ENCODE measurements at regions not wholly inside any gene's neighbourhood (a gene's known extent, or its start where the extent isn't known, plus 50 kb on each side); places are given as distances from the start of the nearest gene placed in this dataset.

DNA sequence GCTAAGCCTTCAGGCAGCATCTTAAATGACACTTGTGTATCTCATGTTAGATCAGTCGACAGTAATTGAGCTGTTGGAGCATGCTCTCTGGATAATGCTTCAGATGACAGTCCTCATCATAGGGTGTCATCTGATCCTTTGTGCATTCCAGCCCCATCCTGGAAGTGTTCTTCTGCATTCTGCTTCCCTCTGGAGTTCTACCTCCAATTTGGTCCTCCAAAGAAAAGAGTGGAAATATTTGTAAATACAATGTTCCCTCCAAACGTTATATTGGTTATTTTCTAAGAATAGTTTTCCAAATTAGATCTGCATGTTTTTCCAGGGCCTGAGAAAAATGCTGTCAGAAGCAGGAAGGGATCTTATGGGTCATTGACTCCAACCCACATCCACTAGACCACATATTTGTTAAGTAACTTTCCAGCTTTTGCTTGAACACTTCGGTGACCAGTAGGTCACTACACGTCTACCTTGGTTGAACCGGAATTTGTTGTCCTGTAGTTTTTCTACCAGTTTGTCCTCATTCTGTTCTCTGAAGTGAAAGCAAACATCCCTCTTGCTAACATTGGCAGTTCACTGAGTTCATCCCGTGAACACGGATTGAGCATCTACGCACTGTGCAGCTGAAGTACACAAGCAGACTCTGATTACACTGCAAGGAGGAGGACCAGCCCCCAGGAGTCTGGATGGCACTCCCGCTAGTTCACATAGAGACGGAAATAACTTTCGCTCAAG lies 136.0 kb downstream of the TLR5 start:
- TF ChIP-seq, protein P1, sequence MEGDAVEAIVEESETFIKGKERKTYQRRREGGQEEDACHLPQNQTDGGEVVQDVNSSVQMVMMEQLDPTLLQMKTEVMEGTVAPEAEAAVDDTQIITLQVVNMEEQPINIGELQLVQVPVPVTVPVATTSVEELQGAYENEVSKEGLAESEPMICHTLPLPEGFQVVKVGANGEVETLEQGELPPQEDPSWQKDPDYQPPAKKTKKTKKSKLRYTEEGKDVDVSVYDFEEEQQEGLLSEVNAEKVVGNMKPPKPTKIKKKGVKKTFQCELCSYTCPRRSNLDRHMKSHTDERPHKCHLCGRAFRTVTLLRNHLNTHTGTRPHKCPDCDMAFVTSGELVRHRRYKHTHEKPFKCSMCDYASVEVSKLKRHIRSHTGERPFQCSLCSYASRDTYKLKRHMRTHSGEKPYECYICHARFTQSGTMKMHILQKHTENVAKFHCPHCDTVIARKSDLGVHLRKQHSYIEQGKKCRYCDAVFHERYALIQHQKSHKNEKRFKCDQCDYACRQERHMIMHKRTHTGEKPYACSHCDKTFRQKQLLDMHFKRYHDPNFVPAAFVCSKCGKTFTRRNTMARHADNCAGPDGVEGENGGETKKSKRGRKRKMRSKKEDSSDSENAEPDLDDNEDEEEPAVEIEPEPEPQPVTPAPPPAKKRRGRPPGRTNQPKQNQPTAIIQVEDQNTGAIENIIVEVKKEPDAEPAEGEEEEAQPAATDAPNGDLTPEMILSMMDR (IDR thresholded peaks at IDR 0.05) = no peak
- intact Hi-C loops (cut with micrococcal nuclease) = no loop called here
- ATAC-seq = no peak
- Histone ChIP-seq H3K27me3 (ENCODE audit: control insufficient read depth, insufficient read depth, low read length) (no peaks in the 10 kb centered on the region), H3K9me3 (ENCODE audit: control insufficient read depth, insufficient read depth, low read length) (no peaks in the 10 kb centered on the region), H3K27ac (ENCODE audit: low read length) (no peak overlapping the region), H3K4me3 (ENCODE audit: low read length) (no peak overlapping the region), H3K4me1 (ENCODE audit: control insufficient read depth, insufficient read depth, low read length) (no peaks in the 10 kb centered on the region), H3K36me3 (ENCODE audit: control insufficient read depth, insufficient read depth, low read length) (peaks cover 8% of the 10 kb centered on the region)
- no peaks in the 10 kb centered on the region for H3K9me3 Mint-ChIP-seq
- H3K4me3 Mint-ChIP-seq = no peak overlapping the region
- no peaks in the 10 kb centered on the region for H3K4me1 Mint-ChIP-seq
- WGBS (ENCODE audit: insufficient coverage) = 87% methylated on average over 10 of the region's 11 CpGs
- no peak overlapping the region for H3K27ac Mint-ChIP-seq
- H3K36me3 Mint-ChIP-seq = peaks cover 13% of the 10 kb centered on the region
- DNase-seq = no peak
- peaks cover 0 to 10% of the 10 kb centered on the region in 2 donors for H3K27me3 Mint-ChIP-seq (ENCODE audit: low read depth in 2 of 2)

DNA sequence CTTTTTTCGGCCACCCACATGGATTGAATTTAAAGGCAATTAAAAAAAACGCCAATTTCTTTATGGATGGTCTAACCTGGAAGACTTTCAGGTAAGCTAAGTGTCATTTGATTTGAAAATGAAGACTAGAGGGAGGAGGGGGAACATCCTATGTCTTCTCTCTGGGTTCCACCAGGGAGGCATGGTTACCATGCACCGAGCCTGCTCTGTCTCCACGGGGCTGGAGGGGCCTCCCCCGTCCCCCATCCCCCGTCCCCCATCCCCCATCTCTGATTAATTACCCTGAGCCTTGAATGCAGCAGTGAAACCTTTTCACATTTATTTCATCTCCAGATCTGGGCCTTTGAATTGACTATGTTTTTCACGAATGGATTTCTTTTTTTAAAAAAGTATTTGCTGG lies 135.1 kb downstream of the TLR5 start:
- Histone ChIP-seq H3K27ac (ENCODE audit: low read length) (no peak overlapping the region), H3K36me3 (ENCODE audit: control insufficient read depth, insufficient read depth, low read length) (peaks cover 5% of the 10 kb centered on the region), H3K4me3 (ENCODE audit: low read length) (no peak overlapping the region), H3K4me1 (ENCODE audit: control insufficient read depth, insufficient read depth, low read length) (no peaks in the 10 kb centered on the region), H3K27me3 (ENCODE audit: control insufficient read depth, insufficient read depth, low read length) (no peaks in the 10 kb centered on the region), H3K9me3 (ENCODE audit: control insufficient read depth, insufficient read depth, low read length) (no peaks in the 10 kb centered on the region)
- Mint-ChIP-seq H3K27ac (no peak overlapping the region), H3K4me1 (no peaks in the 10 kb centered on the region), H3K9me3 (no peaks in the 10 kb centered on the region), H3K4me3 (no peak overlapping the region), H3K36me3 (peaks cover 6% of the 10 kb centered on the region), H3K27me3 (ENCODE audit: low read depth in 2 of 2) (peaks cover 0 to 13% of the 10 kb centered on the region in 2 donors)
- TF ChIP-seq, protein P1 (IDR thresholded peaks at IDR 0.05) = no peak
- intact Hi-C loops (cut with micrococcal nuclease) = no loop called here
- 90% methylated on average over 2 of the region's 7 CpGs for WGBS (ENCODE audit: insufficient coverage)
- DNase-seq (no peak), ATAC-seq (no peak)

DNA sequence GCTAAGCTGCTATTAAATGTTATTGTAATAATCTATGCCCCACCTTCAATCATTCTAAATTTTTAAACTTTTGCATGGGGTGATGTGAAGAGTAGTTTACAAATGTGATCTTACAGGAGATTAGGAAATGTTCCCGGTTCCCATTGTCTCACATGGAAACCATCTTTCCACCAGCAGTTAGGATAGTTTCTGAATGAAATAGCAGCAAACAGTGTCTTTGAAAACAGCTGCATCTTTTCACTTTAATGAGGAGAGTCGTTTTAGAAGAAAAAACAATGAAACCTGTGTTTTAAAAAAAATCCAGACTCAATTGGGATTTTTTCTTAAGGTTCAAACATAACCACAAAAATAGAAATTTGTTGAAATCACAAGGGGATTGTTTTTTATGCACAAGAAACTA lies 134.2 kb downstream of the TLR5 start:
- 83% methylated on average over 1 of the region's 2 CpGs for WGBS (ENCODE audit: insufficient coverage)
- Mint-ChIP-seq H3K9me3 (no peaks in the 10 kb centered on the region), H3K27ac (no peak overlapping the region), H3K4me1 (no peaks in the 10 kb centered on the region), H3K4me3 (no peak overlapping the region), H3K36me3 (no peaks in the 10 kb centered on the region), H3K27me3 (ENCODE audit: low read depth in 2 of 2) (peaks cover 5 to 17% of the 10 kb centered on the region in 2 donors)
- intact Hi-C loops (cut with micrococcal nuclease) = no loop called here
- Histone ChIP-seq H3K27me3 (ENCODE audit: control insufficient read depth, insufficient read depth, low read length) (no peaks in the 10 kb centered on the region), H3K9me3 (ENCODE audit: control insufficient read depth, insufficient read depth, low read length) (no peaks in the 10 kb centered on the region), H3K27ac (ENCODE audit: low read length) (no peak overlapping the region), H3K4me3 (ENCODE audit: low read length) (no peak overlapping the region), H3K36me3 (ENCODE audit: control insufficient read depth, insufficient read depth, low read length) (peaks cover 2% of the 10 kb centered on the region), H3K4me1 (ENCODE audit: control insufficient read depth, insufficient read depth, low read length) (no peaks in the 10 kb centered on the region)
- DNase-seq = no peak
- TF ChIP-seq, protein P1 (IDR thresholded peaks at IDR 0.05) = no peak
- ATAC-seq = no peak

DNA sequence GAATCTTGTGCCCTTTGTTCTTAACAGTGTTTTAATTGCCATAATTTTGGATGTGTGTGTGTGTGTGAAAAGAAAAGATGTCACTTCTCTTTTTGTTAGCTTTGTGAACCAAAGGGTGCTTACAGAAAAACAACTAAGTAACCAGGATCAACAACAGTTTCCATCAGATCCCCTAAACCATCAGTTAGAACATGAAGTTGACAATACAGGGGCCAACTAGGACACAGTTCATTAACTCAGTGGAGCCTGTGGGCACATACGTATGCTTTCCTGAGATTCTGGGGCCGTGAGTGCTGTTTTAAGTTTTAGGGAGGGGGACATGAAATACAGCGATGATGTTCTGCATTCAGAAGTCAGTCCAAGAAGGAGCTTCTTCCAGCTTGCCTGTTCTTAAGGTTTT lies 133.6 kb downstream of the TLR5 start:
- Mint-ChIP-seq H3K27me3 (ENCODE audit: low read depth in 2 of 2) (peaks cover 5 to 17% of the 10 kb centered on the region in 2 donors), H3K4me3 (no peak overlapping the region), H3K36me3 (no peaks in the 10 kb centered on the region), H3K27ac (no peak overlapping the region), H3K9me3 (no peaks in the 10 kb centered on the region), H3K4me1 (no peaks in the 10 kb centered on the region)
- WGBS (ENCODE audit: insufficient coverage) = 76% methylated on average over 3 of the region's 3 CpGs
- H3K27me3 ChIP-seq (ENCODE audit: control insufficient read depth, insufficient read depth, low read length) = no peaks in the 10 kb centered on the region
- no peak for DNase-seq
- no peak overlapping the region for H3K27ac ChIP-seq (ENCODE audit: low read length)
- no peak overlapping the region for H3K4me3 ChIP-seq (ENCODE audit: low read length)
- peaks cover 2% of the 10 kb centered on the region for H3K36me3 ChIP-seq (ENCODE audit: control insufficient read depth, insufficient read depth, low read length)
- intact Hi-C loops (cut with micrococcal nuclease) = no loop called here
- no peaks in the 10 kb centered on the region for H3K4me1 ChIP-seq (ENCODE audit: control insufficient read depth, insufficient read depth, low read length)
- H3K9me3 ChIP-seq (ENCODE audit: control insufficient read depth, insufficient read depth, low read length) = no peaks in the 10 kb centered on the region
- no peak for ATAC-seq
- TF ChIP-seq, protein P1 (IDR thresholded peaks at IDR 0.05) = no peak

All from natural killer cell (primary cell).